ENCODE measurements at regions not wholly inside any gene's neighbourhood (a gene's known extent, or its start where the extent isn't known, plus 50 kb on each side); places are given as distances from the start of the nearest gene placed in this dataset.

GRCh38 chr2:236749346-236749745, 179.7 kb downstream of the ACKR3 start:
- Histone ChIP-seq H3K9ac (ENCODE audit: low read length) (no peak overlapping the region), H2AFZ (ENCODE audit: low read depth, low read length) (no peak overlapping the region), H3K4me2 (ENCODE audit: low read length) (no peak overlapping the region)

DNA sequence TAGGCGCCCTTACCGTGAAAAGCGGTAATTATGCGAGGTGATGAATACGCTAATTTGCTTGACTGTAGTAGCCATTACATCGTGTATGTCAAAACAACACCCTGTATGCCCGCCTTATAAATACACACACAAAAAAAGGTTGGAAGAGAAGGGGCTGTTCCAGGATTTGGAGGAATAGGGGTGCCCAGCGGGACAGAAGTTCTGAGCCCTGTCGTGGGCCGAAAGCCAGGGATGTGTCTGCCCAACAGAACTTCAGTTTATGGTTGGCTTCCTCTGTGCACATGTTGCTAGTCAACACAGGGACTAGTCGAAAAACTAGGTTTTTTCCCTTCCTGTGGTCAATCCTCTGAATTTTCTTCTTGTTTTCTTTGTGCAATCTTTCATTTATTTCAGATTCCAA, 182.5 kb downstream of the ACKR3 start:
- no peak overlapping the region for H3K4me2 ChIP-seq (ENCODE audit: low read length)
- no peaks in the 10 kb centered on the region for H3K27me3 ChIP-seq (ENCODE audit: insufficient read depth, low read depth, low read length)
- H3K79me2 ChIP-seq (replicated peaks; ENCODE audit: insufficient read depth, low read length) = no peaks in the 10 kb centered on the region
- no peak overlapping the region for H2AFZ ChIP-seq (ENCODE audit: low read depth, low read length)
- no peak overlapping the region for H3K4me3 ChIP-seq (ENCODE audit: low read length)
- TF ChIP-seq REST (IDR thresholded peaks at IDR 0.05; ENCODE audit: borderline replicate concordance) = no peak
- TF ChIP-seq TAF1 (IDR thresholded peaks at IDR 0.05; ENCODE audit: low read depth) = no peak
- no peak for TF ChIP-seq EZH2 (IDR thresholded peaks at IDR 0.05; ENCODE audit: borderline replicate concordance, insufficient read depth, low read length, poor library complexity, severe bottlenecking)
- TF ChIP-seq, protein P1, sequence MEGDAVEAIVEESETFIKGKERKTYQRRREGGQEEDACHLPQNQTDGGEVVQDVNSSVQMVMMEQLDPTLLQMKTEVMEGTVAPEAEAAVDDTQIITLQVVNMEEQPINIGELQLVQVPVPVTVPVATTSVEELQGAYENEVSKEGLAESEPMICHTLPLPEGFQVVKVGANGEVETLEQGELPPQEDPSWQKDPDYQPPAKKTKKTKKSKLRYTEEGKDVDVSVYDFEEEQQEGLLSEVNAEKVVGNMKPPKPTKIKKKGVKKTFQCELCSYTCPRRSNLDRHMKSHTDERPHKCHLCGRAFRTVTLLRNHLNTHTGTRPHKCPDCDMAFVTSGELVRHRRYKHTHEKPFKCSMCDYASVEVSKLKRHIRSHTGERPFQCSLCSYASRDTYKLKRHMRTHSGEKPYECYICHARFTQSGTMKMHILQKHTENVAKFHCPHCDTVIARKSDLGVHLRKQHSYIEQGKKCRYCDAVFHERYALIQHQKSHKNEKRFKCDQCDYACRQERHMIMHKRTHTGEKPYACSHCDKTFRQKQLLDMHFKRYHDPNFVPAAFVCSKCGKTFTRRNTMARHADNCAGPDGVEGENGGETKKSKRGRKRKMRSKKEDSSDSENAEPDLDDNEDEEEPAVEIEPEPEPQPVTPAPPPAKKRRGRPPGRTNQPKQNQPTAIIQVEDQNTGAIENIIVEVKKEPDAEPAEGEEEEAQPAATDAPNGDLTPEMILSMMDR (IDR thresholded peaks at IDR 0.05; ENCODE audit: poor library complexity, severe bottlenecking) = no peak
- no peak for TF ChIP-seq RAD21 (conservative IDR thresholded peaks at IDR 0.05)
- TF ChIP-seq MXI1 (conservative IDR thresholded peaks at IDR 0.05; ENCODE audit: poor library complexity, severe bottlenecking) = no peak
- TF ChIP-seq EP300 (conservative IDR thresholded peaks at IDR 0.05; ENCODE audit: poor library complexity, severe bottlenecking) = no peak
- no peak for TF ChIP-seq SMC3 (conservative IDR thresholded peaks at IDR 0.05; ENCODE audit: poor library complexity)
- TF ChIP-seq POLR2AphosphoS5 (IDR thresholded peaks at IDR 0.05) = no peak
- H3K9me2 ChIP-seq (ENCODE audit: insufficient read depth, low read length) = no peaks in the 10 kb centered on the region
- H3K9ac ChIP-seq (ENCODE audit: low read length) = no peak overlapping the region
- H3K9me3 ChIP-seq (ENCODE audit: low read length) = no peaks in the 10 kb centered on the region
- no peak overlapping the region for H3K27ac ChIP-seq (ENCODE audit: low read length)
- no peaks in the 10 kb centered on the region for H3F3A ChIP-seq (ENCODE audit: insufficient read depth, low read length, poor library complexity, severe bottlenecking)
- H4K20me1 ChIP-seq (ENCODE audit: insufficient read depth) = no peaks in the 10 kb centered on the region
- no peaks in the 10 kb centered on the region for H3K36me3 ChIP-seq (ENCODE audit: insufficient read depth, low read length)

More at GRCh38 chr2:236749346-236749745, 179.7 kb downstream of the ACKR3 start:
- Histone ChIP-seq H3K27ac (ENCODE audit: low read length) (no peak overlapping the region), H3K9me3 (ENCODE audit: low read length) (no peaks in the 10 kb centered on the region), H3F3A (ENCODE audit: insufficient read depth, low read length, poor library complexity, severe bottlenecking) (no peaks in the 10 kb centered on the region), H3K9me2 (ENCODE audit: insufficient read depth, low read length) (no peaks in the 10 kb centered on the region), H4K20me1 (ENCODE audit: insufficient read depth) (no peaks in the 10 kb centered on the region), H3K36me3 (ENCODE audit: insufficient read depth, low read length) (no peaks in the 10 kb centered on the region), H3K4me3 (ENCODE audit: low read length) (no peak overlapping the region), H3K79me2 (replicated peaks; ENCODE audit: insufficient read depth, low read length) (no peaks in the 10 kb centered on the region), H3K27me3 (ENCODE audit: insufficient read depth, low read depth, low read length) (no peaks in the 10 kb centered on the region)
- TF ChIP-seq MXI1 (conservative IDR thresholded peaks at IDR 0.05; ENCODE audit: poor library complexity, severe bottlenecking) = no peak
- TF ChIP-seq SMC3 (conservative IDR thresholded peaks at IDR 0.05; ENCODE audit: poor library complexity) = no peak
- TF ChIP-seq EP300 (conservative IDR thresholded peaks at IDR 0.05; ENCODE audit: poor library complexity, severe bottlenecking) = no peak
- TF ChIP-seq TAF1 (IDR thresholded peaks at IDR 0.05; ENCODE audit: low read depth) = no peak
- no peak for TF ChIP-seq RAD21 (conservative IDR thresholded peaks at IDR 0.05)
- TF ChIP-seq, protein P1 (IDR thresholded peaks at IDR 0.05; ENCODE audit: poor library complexity, severe bottlenecking) = no peak

Measured in neural cell (in vitro differentiated cells).